ENCODE measurements at regions not wholly inside any gene's neighbourhood (a gene's known extent, or its start where the extent isn't known, plus 50 kb on each side); places are given as distances from the start of the nearest gene placed in this dataset.

- no peak for DNase-seq
- no peak for ATAC-seq
Observed at GRCh38 chr2:52934920-52935640, 832.5 kb upstream of the CHAC2 start.

- no peak for DNase-seq
- no peak for ATAC-seq
Observed at GRCh38 chr2:52934323-52934898, 833.2 kb upstream of the CHAC2 start.

GRCh38 chr2:52933878-52934277 is 833.7 kb upstream of the CHAC2 start:
- DNase-seq, result no peak

DNA sequence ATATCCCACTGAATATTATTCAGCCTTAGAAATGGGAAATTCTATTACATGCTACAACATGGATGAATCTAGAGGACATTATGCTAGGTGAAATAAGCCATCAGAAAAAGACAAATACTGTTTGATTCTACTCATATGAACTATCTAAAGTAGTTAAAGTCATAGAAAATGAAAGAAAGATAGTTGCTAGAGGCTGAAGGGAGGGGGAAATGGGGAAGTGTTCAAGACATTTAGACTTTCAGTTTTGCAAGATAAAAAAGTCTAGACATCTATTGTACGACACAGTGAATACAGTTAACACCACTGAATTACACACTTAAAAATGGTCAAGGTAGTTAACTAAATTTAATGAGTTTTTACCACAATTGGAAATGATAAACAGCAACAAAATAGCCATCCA is 835.9 kb upstream of the CHAC2 start:
- ATAC-seq, result no peak

More at GRCh38 chr2:52933878-52934277, 833.7 kb upstream of the CHAC2 start:
- no peak for ATAC-seq

DNA sequence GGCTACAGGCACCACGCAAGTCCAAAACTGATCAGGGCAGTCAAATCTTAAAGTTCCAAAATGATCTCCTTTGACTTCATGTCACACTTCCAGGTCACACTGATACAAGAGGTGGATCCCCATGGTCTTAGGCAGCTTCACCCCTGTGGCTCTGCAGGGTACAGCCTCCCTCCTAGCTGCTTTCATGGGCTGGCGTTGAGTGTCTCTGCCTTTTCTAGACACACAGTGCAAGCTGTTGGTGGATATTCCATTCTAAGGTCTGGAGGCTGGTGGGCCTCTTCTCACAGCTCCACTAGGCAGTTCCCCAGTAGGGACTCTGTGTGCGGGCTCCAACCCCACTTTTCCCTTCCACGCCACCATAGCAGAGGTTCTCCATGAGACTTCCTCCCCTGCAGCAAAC is 838.2 kb upstream of the CHAC2 start:
- no peak for DNase-seq
- no peak for ATAC-seq

More for the DNA sequence above, 835.9 kb upstream of the CHAC2 start:
- DNase-seq, result no peak

GRCh38 chr2:52919673-52920072 is 847.9 kb upstream of the CHAC2 start:
- ATAC-seq, result no peak
- no peak for DNase-seq

GRCh38 chr2:52918551-52918950 is 849.1 kb upstream of the CHAC2 start:
- DNase-seq (no peak), ATAC-seq (no peak)

DNA sequence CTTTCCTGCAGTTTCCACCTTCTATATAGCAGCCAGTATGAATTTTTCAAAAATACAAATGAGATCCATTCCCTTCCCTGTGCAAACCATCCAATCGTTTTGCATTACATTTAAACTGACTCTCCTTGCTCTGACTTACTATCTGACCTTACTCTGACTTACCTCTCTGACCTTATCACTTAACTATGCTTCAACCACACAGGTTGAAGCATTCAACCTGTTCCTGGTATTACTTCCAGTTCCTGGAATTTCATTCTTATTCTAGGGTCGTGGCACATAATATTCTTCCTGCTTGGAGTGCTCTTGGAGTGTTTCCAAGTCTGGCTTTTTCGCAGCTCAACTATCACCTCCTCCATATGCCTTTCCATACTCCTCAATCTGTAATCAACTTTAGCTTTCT is 850.6 kb upstream of the CHAC2 start:
- ATAC-seq, result no peak

DNA sequence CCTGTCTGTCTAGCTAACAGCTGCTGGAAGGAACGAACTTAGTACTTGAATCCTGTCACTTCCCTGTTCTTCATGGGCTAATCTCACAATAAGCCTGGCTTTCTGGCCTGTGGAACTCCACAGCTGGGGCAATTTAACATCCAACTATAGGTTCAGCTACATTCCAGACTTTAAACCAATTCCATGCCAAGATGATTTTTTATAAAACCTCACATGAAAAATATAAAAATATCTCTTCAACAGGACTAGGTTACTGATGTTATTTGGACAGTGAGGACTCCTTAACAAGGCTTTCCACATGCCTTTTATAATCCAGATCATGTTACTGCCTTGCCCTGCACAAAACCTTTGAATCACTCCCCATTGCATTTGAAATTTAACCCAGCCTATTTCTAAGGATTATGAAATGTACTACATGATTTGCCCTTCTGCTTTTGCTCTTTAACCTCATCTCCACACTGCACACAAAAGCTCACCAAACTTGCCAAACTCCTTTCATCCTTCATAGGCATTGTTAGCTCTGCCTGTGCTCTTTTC is 863.2 kb upstream of the CHAC2 start:
- DNase-seq (no peak), ATAC-seq (no peak)

More for the DNA sequence above, 850.6 kb upstream of the CHAC2 start:
- no peak for DNase-seq

- no peak for DNase-seq
- no peak for ATAC-seq
Observed at GRCh38 chr2:52897511-52898044, 870.0 kb upstream of the CHAC2 start.

GRCh38 chr2:52895726-52896340 is 871.8 kb upstream of the CHAC2 start:
- no peak for DNase-seq
- no peak for ATAC-seq

GRCh38 chr2:52886556-52886955 is 881.0 kb upstream of the CHAC2 start:
- no peak for ATAC-seq

DNA sequence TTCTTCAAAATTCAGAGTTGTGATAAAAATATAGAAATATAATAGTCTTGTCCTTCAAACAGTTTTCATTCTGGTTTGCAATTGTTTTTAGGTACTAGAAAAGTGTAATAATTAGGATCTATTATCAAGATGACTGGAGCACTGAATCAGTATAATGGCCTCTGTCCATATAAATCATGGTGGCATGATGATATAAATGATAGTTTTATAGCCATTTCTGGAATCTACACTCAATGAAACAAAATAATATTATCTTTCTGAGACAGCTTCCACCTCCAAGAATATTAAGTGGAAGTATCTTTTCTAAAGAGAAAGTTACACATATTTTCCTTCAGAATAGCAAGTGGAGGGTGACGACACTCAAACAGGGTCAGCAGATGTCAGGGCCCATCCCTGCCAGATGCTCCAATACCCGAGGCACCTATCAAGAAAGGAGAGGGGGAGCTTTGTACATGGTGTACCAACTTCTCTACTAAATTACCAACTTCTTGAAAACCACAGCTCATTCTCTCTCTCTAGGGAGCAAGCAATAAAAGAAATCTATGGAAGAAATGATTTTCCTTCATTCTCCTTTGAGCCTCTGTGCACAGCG is 882.7 kb upstream of the CHAC2 start:
- no peak for ATAC-seq
- no peak for DNase-seq

More at GRCh38 chr2:52886556-52886955, 881.0 kb upstream of the CHAC2 start:
- DNase-seq, result no peak

GRCh38 chr2:52882974-52883373 is 884.6 kb upstream of the CHAC2 start:
- ATAC-seq, result no peak
- DNase-seq, result no peak

DNA sequence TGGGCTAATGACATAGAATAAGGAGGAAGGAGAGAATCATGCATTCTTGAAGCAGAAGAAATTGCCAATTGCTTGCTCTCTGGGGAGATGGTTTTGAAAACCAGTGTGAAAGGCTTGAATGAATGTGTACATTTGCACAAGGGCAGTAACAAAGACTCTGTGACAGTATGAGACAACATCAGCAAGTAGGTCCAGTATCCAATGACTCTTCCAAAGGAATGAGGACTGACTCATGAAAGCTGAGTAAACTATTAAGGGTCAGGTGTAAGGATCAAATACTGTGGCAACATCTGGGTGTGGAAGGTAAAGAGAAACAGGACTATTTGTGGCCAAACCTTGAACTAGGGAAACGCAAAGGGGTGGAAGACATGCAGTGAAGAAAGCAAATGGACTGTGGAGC is 886.0 kb upstream of the CHAC2 start:
- ATAC-seq (no peak), DNase-seq (no peak)

DNA sequence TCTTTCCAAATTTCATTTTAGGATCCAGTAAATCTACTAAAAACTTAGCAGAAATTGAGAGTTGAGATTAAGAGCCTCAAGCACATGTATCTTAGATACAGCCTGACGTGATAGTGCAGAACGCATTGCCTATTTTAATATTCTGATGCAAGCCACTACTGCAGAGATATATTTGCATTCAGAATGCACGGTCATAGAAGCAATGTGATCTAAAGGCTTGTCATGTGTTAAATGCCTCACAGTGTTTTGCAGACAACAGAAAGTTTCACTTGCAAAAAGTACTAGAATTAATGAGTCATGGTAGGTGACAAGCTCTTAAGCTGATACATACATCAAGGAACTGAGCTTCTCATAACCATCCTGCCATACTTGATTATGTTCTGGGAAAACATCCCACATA is 886.7 kb upstream of the CHAC2 start:
- DNase-seq (no peak), ATAC-seq (no peak)

DNA sequence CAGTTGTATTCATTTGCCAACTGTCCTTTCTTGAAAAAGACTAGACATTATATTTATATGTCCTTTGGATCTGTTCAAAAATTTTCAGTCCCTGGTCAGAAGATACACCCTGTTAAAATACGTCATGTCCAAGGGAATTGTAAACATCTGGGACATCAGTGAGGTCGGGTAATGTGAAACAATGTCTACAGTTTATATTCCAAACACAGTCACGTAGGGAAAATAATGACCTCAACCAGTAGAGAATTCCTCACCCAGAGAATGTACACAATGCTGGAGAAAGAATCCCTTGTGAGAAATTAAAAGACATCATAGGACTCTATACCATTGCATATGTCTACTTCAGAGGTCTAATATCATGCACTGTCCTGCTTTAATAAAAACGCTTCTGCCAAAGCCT is 888.0 kb upstream of the CHAC2 start:
- DNase-seq (no peak), ATAC-seq (no peak)

DNA sequence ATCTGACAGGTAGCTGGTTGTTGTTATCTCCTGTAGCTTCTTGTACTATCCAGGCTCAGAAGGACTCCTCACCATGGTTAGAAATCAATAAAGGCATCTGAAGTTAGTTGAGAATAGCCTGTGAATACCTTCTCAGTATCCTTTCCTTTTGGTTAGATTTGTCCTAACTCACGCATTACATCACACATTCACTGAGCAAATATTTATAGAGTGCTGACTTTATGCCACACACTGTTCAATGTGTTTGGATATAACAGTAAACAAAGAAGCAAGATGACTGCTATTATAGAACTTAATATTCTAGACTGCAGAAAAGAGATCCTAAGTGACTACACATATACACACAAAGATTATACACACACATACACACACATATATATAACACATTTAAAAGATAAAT is 889.9 kb upstream of the CHAC2 start:
- DNase-seq (no peak), ATAC-seq (no peak)

DNA sequence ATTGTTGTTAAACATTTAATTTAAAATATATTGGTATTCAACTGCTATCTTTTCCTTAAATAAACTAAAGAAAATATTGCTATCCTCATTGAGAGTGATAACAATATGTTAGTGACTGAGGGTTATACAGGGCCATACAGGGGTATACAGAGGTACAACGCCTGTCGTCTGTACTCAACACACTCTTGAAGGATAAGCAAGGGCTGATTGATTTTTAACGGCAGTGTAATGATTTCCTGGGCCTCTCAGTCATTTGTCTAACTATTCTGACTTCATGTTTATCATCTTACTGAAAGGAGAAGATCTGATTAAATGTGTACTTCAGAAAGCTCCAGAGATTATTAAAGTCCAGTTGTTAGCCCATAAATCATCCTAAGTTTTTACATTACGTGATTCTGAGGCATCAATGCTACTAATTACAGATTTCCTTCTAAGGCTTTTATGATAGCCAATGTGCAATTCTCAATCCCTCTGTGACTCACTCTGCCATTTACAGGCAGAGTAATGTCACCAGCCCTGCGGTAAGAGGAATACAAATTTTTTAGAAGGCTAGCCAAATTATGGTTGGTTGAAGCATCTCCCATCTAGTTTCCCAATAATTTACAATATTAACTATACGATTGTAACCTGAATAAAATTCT is 893.0 kb upstream of the CHAC2 start:
- ATAC-seq (no peak), DNase-seq (no peak)

- ATAC-seq (no peak), DNase-seq (no peak)
Observed at GRCh38 chr2:52862801-52863200, 904.8 kb upstream of the CHAC2 start.

DNA sequence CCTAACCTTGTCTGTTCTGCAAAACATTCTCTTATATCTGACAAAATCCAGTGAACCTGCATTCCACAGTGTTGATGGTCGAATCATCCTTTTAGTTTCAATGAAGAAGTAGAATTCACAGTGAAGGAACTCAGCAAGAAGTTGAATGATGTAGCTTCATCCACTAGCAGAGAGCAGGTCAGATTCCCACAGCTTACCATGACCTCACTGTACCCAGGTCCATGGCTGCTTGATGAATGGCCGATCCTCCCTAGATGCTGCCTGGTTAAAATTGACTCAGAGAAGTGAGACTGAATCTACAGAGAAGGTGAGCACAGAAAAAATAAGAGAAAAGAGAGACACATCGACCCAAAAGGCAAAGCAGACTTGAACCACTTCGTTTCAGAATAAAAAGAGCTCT is 906.0 kb upstream of the CHAC2 start:
- ATAC-seq (no peak), DNase-seq (no peak)

DNA sequence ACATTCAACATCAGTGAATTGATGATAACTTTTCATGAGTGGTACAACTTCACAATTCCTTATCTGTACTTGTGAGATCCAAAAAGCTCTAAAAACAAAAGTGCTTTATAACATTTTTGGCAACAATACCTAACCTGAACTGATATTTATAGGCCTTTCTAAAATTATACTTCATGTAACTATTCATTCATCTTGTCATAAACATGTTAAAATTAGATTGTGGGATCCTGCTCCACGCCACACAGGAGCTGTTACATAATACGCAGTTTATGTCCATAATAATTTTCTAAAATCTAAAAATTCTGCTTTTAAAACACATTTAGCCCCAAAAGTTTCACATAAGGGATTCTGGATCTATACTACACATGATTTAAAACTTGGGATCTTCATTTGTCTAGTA is 908.5 kb upstream of the CHAC2 start:
- ATAC-seq, result no peak
- no peak for DNase-seq

All from stimulated activated naive CD8-positive, alpha-beta T cell treated with anti-CD3 and anti-CD28 coated beads, Interleukin-15, Interleukin-2, amounts not matched to agents 100 U/mL and 50 U/mL, for 24 hours (primary cell).